ENCODE measurements at regions not wholly inside any gene's neighbourhood (a gene's known extent, or its start where the extent isn't known, plus 50 kb on each side); places are given as distances from the start of the nearest gene placed in this dataset.

DNA sequence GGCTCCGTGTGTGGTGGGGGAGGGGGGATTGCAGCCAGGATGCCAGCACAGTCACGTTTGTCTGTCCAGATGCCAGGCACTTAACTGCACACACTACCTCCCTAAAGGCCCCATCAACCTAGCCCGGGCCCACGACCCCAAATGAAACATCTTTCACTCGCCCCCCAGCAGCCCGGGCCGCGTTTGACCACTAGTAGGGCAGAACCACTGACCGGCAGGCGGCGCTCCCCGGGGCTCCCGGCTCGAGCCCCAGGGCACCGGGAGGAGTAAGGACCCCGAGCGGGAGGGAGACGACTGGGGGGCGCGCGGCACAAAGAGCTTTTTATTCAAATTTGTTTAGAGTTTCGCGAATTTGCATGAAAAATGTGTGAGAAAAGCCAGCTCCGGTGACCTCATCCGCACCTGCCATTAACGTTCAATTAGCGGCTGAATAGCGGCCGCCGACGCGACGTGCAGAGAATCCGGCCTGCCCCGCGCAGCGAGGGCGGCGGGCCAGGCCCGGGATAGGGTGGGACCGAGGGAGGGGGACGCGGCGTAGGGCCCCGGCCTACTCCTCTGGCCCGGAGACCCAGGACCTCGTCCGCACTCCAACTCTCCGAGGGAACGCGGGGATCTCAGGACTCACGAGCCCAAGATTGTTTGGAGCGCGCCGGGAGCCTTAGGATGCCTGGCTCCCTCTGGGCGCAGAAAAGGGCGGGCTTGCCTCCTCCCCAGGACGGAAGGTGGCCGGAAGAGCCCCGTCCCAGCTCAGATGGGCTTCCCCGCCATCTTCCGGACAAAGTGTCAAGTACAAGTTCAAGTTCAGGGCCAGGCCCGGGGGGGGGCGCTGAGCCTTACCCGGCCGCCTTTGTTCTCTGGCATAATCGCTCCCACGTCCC lies 64.9 kb upstream of the POLG start:
- peak; percentile 71 for DNase-seq

DNA sequence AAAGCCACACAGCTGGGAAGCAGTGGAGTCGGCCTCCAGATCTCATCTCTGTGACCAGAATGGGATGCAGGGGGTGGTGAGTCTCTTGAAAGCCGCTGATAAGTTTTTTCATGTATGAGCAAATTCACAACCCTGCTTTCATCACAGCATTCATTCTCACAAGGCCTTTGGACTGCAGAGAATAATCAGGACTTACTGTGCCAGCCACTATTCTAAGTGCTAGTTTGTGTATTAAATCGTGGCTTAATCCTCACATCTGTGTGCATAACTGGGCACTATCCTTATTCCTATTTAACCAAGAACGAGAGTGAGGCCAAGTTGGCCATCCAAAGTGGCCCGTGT lies 64.2 kb upstream of the POLG start:
- no peak for DNase-seq

DNA sequence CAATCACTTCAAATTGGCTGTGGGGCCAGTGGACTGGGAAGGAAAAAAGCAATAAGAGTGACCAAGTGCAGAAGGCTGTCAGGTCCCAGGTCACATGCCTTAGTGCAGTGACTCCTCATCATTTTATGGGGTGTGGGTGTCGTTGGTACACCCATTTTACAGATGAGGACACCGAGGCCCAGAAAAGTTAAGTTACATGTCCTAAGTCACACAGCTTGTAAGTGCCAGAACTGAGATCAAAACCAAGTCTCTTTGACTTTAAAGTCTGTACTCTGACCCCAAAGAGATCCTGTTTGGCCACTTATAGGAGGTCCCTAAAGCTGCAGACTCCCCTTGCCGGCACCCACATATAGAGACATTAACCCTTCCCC lies 63.0 kb upstream of the POLG start:
- DNase-seq = no peak

DNA sequence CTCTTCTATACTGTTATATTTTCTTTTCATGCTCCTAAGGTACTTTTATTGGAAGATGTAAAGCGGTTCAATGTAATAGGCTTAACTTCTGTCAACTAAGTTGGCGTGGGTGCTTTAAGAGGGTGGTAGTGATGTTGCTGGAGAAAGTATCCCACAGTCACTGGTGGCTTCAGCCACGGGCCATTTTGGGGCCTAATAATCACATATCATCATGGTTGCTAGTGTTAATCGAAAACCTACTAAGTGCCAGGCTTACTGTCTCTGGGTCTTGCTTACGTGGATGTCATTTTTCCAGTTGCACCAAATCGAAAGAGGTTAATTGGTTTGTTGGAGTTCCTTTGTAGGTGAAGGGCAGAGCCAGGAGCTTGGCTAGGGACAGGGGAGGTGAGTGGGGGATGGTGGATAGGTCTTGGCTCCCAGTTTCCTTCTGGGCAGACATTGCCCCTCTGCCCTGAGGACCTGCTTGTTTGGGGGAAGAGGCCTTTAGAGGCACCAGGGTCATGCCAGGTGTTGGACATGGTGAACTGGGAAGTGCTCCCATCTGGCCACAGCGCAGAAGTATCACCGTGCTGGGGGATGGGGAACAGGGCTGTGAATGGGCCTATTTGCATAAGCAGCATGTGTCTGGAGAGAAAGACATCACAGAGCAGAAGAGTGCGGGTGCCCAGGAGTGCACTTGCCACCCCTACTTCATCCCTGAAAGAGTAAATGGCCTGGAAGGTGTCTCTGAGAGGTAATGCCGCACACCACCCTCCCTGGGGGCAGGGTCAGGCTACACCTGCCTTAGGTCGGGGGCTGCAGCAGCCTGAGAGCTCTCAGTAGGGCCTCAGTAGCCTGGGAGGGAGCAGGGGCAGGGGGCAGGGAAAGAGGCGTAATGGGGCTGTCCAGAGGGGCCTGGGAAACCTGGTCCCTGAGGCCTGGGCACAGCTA lies 62.4 kb upstream of the POLG start:
- no peak for DNase-seq

DNA sequence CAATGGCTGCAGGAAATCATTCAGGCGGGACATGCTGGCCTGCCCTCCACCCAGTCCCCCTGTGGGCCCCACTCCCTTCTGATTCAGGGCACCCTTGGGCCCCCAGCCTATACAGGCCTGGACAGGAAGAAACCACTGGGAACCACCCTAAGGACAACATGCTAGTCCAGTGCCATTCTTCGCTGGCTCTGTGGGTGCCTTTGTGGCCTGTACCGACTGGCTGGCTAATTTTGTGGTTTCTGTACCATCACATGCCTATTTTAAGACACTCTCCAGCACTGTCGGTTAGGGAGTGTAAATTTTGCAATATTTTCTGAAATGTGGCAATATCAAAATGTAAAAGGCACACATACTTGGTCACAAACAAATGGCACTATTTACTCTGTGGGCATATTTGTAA lies 61.4 kb upstream of the POLG start:
- DNase-seq = no peak

DNA sequence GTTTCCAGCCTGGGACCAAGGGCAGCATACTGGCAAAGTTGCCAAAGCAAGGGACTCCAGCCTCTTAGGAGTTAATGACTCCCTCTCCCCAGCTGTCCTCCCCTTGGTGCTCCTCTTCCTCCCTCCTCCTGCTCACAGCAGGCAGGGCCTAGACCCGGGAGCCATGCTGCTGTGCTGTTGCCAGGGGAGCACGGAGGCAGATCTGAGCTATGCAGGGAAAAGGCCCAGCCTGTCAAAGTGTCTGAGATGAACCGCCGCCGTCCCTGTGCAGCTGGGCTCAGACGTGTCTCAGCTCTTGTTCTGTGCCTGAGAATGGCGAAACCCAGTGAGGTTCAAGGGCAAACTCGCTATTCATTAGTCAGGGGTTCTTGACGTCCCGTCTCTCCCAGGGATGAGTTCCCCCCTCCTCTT lies 60.8 kb upstream of the POLG start:
- DNase-seq = no peak

DNA sequence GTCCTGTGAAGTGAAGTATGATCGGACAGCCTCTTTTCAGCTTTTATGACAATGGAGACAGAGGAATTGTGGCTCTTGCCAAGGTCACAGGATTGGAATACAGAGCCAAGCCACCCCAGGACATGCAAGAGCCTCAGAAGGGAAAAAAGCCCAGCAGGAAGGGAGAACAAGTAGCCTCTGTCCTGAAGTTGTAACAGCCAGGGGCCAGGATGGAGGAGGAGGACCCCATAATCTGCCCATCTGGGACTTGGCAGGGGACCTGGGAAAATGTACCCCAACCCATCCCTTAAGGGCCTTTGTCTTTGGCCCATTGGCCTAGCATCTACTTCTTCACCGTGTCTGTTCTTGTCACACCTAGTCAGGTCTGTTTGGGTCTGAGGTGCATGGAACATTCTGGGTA lies 60.4 kb upstream of the POLG start:
- DNase-seq = no peak

DNA sequence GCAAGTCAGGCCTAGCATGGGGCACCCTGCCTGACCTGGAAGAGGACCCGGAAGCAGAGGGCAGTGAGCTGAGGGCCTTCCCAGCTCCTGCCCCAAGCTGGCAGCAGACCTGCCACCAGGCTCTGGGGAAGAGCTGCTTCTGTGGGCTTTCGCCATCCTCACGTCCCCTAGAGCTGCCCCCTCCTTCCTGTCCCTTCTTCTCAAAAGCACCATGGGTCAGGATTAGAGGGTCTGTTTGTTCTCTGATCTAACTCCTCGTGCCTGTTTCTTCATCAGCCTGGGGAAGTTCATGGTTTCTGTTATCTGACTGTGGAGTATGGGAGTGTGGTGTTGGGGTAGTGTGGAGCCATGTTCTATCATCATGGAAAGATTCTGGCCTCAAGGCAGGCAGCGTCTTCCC lies 58.4 kb upstream of the POLG start:
- DNase-seq = no peak

DNA sequence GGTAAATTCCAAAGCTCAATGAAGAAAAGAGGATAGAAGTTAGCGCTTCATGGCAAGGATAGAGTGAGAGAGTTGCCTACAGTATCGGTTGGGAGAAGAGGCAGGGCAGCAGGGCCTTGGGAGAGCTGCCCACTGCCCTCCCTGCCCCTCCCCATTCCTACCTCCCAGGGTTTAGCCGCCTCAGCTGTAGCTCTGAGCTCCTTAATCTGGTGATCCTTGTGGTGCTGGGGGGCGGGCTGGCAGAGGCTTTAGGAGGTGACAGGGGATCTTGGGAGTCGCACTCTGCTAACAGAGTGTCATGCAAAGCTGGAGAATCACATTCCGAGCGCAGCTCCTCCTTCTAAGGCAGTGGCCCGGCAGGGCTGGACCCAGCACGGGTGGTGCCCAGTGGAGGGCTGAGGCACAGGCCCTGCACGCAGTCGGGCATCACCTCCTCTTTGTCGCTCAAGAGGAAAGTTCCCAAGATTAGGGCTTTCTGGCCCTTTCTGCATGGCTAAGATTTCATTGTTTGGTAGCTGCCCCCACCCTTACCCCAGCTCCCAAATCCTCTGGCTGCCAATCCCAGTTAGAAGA lies 57.1 kb upstream of the POLG start:
- DNase-seq = no peak

DNA sequence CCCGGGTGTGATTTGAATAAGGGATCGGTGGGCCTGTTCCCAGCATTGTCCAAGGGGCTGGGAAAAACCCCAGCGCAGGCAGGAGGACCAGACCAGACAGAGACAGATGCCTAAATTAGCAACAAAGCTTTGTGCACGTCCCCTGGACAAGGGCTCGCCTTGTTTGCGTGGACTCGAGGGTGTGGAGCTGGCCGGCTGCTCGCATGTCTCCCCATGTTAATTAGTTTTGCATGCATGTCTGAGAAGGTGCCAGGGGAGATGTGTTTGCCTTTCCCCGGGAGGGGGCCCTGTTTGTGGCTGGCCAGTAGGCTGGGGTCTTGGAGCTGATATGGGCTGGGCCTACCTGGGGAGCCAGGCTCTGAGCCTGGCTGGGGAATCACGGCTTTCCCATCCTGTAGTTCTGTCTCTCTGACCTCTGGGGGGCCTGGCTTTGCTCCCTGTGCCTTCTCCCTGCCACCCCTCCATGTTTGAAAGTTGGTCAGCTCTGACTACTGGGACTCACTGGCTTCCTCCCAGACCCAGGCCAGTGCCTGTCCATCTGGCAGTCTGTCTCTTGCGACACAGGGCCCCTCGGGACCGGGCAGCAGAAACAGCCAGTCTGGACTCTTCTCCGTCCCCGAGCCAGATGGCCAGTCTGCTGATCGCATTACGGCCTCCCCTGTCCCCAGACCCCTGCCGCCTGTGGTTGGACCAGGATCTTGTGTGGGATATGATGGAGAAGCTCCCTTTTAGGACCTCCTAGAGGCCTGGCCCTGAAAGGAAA lies 55.4 kb upstream of the POLG start:
- DNase-seq = peak; percentile 26

DNA sequence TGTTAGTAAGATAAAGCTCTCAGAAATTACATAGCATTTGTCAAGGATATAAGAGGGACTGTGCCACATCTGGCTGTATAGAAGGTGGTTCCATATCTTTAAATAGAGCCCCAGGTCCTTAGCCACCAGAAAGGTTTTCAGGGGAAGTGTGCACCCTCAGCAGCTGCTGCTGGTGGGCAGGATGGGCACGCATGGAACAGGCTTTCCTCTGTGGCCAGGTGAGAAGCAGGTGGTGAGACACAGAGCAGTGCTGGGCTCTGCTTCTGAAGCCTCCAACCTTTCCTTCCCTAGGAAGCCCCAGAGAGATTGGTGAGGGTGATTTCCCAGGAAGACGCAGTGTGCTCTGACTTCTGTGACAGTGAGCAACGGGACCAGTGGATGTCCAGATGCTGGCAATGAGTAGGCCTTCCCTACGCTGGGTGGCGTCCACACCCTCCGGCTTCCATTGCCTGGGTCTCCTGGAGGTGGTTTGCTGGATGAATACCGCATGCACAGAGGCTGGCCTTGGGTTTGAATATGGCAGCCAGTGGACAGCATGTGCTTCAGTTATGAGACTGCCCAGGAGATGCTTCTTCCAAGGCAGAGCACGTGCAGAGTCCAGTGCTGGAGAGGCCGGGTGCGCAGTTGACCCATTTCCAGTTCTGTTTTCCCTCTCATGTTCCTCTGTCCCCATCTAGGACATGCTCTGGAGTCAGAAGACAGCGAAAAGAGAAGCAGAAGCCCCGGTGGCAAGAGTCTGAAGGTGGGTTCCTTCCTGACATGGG lies 52.7 kb upstream of the POLG start:
- no peak for DNase-seq

DNA sequence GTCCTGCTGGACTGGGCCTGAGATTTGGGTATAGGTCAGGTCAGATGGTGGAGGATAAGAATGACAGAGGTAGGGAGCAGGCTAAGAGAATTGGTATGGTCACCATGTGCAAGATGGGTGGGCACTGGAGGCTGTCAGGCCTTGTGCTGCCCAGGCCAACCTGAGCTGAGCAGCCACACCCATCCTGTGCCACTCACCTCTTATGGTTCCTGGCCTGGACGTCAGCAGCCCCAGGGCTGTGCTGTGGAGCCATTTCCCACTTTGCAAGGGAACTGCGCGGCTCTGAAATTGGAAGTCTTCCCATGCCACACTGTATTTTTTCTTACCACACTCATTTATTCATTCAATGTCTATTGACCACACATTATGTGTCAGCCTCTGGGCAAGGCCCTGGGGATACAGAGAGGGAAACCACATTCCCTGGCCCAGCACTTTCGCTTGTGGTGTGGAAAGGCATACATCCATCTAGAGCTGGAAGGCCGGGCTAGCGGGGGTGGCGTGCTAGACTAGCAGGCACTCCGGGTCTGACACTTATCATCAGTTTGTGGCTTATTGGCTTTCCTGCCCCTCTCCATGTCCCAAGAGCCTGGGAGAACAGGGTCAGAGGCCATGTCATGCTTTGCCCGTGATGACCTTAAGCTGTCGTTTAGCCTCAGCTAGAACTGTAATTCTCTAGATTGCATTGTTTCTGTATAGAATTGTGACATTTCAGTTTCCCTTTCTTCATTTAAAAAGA lies 51.1 kb upstream of the POLG start:
- no peak for DNase-seq

All from NCI-H69 (cell line).